Stomach (tissue), 8 donors: ENCODE measurements at regions not wholly inside any gene's neighbourhood (a gene's known extent, or its start where the extent isn't known, plus 50 kb on each side); places are given as distances from the start of the nearest gene placed in this dataset.

Experiments
- DNase-seq, 2 donors: peaks; one replicate each; pipeline versions ENCODE4 v3.0.0 to v3.0.0-alpha.2; 2013 to 2019
- H3K27ac ChIP-seq, 5 donors: fragments of 200-600 bp in 4 of 5; sonication (generic) in 4 of 5; one replicate each; pipeline ENCODE4 v1.5.1; 2013 to 2019; ENCODE audit warnings: mild to moderate bottlenecking in 1 of 5, moderate library complexity in 1 of 5
- H3K27me3 ChIP-seq, 3 donors: fragments of 200-600 bp; sonication (generic); one replicate each; pipeline ENCODE4 v1.5.1; 2017 to 2019; ENCODE audit warnings: mixed run types in 1 of 3
- H3K36me3 ChIP-seq, 4 donors: fragments of 200-600 bp; sonication (generic); 1 replicate in 3 of 4; 2 replicates in 1 of 4; pipeline ENCODE4 v1.5.1; 2016 to 2019
- H3K4me1 ChIP-seq, 4 donors: fragments of 200-600 bp; sonication (generic); one replicate each; pipeline ENCODE4 v1.5.1; 2016 to 2019
- H3K4me3 ChIP-seq, 4 donors: fragments of 200-600 bp; sonication (generic) in 3 of 4; one replicate each; pipeline ENCODE4 v1.5.1; 2016 to 2019; ENCODE audit warnings: mild to moderate bottlenecking in 1 of 4
- H3K9me3 ChIP-seq, 4 donors: fragments of 200-600 bp; sonication (generic); one replicate each; pipeline ENCODE4 v1.5.1; 2016 to 2019
- CTCF ChIP-seq, 7 experiments: fragments of 450-650 bp in 4 of 7; fragments of 200-600 bp in 3 of 7; sonication (generic) in 3 of 7; IDR thresholded peaks; one replicate each; pipeline ENCODE4 v1.5.1; 2016 to 2019; ENCODE audit warnings: antibody characterized with exemption in 7 of 7, control low read depth in 2 of 7, mild to moderate bottlenecking in 1 of 7
- EP300 ChIP-seq: sonication (generic); formaldehyde crosslinking; IDR thresholded peaks from one replicate; pipeline ENCODE4 v1.6.1; 2017; ENCODE audit warnings: antibody characterized with exemption
- POLR2A ChIP-seq, 4 donors: fragments of 450-650 bp; IDR thresholded peaks; one replicate each; pipeline ENCODE4 v1.6.1; 2016; ENCODE audit warnings: antibody characterized with exemption in 4 of 4, control low read depth in 2 of 4, mild to moderate bottlenecking in 1 of 4, moderate library complexity in 1 of 4
- POLR2AphosphoS5 ChIP-seq, 3 donors: sonication (generic); formaldehyde crosslinking; IDR thresholded peaks; one replicate each; pipeline ENCODE4 v1.6.1; 2016; ENCODE audit warnings: antibody characterized with exemption in 3 of 3
- WGBS, 5 donors: extraction: QIAGEN DNeasy Blood & Tissue Kit in 3 of 5; methylation state at CpG; one replicate each; pipeline versions ENCODE4 v1.1.5 to v1.1.7; 2013 to 2018; 5-methylcytosine and 5-hydroxymethylcytosine counted together
- intact Hi-C: fragments of 100-400 bp; cut with DNase I; formaldehyde crosslinking; loops from one replicate; pipeline ENCODE4 v1.15.1; 2023; ENCODE audit warnings: low total_unique reads
- donor health status: healthy with polysubstance abuse.
- donor health status: Bipolar disorder and iron deficiency.
- donor health status: healthy.

GRCh38 chr2:146874260-146874658 is 970.6 kb upstream of the ACVR2A start:
- 34 to 60% (median 46%) methylated on average over 4 of the region's 4 CpGs for WGBS, 5 donors
- no peaks in the 10 kb centered on the region for H3K9me3 ChIP-seq
- H3K4me3 ChIP-seq, result no peak overlapping the region
- no peaks in the 10 kb centered on the region for H3K36me3 ChIP-seq
- H3K27ac ChIP-seq, result no peak overlapping the region
- TF ChIP-seq POLR2AphosphoS5 (IDR thresholded peaks at IDR 0.05) (peak in 1 of 3 donors; percentile 38), EP300 (no peak)
- no peaks in the 10 kb centered on the region for H3K27me3 ChIP-seq
- no peaks in the 10 kb centered on the region for H3K4me1 ChIP-seq
- peak in 1 of 2 donors; percentile 36 for DNase-seq
- intact Hi-C loops, result no loop called here

GRCh38 chr2:146873646-146874259 is 971.1 kb upstream of the ACVR2A start:
- Histone ChIP-seq H3K9me3 (no peaks in the 10 kb centered on the region), H3K4me1 (no peaks in the 10 kb centered on the region), H3K27ac (no peak overlapping the region), H3K36me3 (no peaks in the 10 kb centered on the region), H3K27me3 (no peaks in the 10 kb centered on the region), H3K4me3 (no peak overlapping the region)
- intact Hi-C loops, result no loop called here
- TF ChIP-seq POLR2A (IDR thresholded peaks at IDR 0.05) (no peak), EP300 (no peak), CTCF (IDR thresholded peaks at IDR 0.05) (no peak), POLR2AphosphoS5 (IDR thresholded peaks at IDR 0.05) (no peak)
- WGBS, 5 donors, result 59 to 71% (median 70%) methylated on average over 3 of the region's 3 CpGs
- DNase-seq, result no peak

- intact Hi-C loops, result no loop called here
- DNase-seq, result no peak
- WGBS, 5 donors, result 71 to 87% (median 83%) methylated on average over 2 of the region's 2 CpGs
- Histone ChIP-seq H3K9me3 (no peaks in the 10 kb centered on the region), H3K4me1 (no peaks in the 10 kb centered on the region), H3K36me3 (no peaks in the 10 kb centered on the region), H3K4me3 (no peak overlapping the region), H3K27me3 (no peaks in the 10 kb centered on the region), H3K27ac (no peak overlapping the region)
- TF ChIP-seq POLR2AphosphoS5 (IDR thresholded peaks at IDR 0.05), result no peak
- no peak for TF ChIP-seq POLR2A (IDR thresholded peaks at IDR 0.05)
- no peak for TF ChIP-seq EP300
- TF ChIP-seq CTCF (IDR thresholded peaks at IDR 0.05), result no peak
Observed at GRCh38 chr2:146873056-146873455, 971.8 kb upstream of the ACVR2A start.

DNA sequence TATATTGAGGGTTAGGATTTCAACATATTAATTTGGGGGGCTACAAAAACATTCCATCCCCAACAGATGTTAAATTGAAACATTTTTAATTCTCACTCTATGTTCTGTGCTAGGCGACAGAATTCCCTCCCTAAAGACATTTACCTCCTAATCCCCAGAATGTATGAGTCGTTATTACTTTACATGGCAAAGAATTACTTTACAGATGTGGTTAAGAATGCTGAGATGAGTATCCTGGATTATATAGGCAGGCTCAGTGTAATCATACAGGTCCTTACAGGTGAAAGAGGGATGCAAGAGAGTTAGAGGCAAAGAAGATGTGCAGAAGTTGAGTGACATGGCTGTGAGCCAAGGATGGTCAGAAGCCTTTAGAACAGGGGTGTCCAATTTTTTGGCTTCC is 974.1 kb upstream of the ACVR2A start:
- no peak overlapping the region for H3K4me3 ChIP-seq
- H3K4me1 ChIP-seq, result no peaks in the 10 kb centered on the region
- TF ChIP-seq CTCF (IDR thresholded peaks at IDR 0.05) (no peak), EP300 (no peak), POLR2A (IDR thresholded peaks at IDR 0.05) (no peak), POLR2AphosphoS5 (IDR thresholded peaks at IDR 0.05) (no peak)
- intact Hi-C loops, result no loop called here
- H3K27ac ChIP-seq, result no peak overlapping the region
- no peaks in the 10 kb centered on the region for H3K36me3 ChIP-seq
- DNase-seq, result no peak
- WGBS, 5 donors, result 91 to 95% (median 93%) methylated on average over 2 of the region's 2 CpGs
- H3K9me3 ChIP-seq, result no peaks in the 10 kb centered on the region
- H3K27me3 ChIP-seq, result no peaks in the 10 kb centered on the region

DNA sequence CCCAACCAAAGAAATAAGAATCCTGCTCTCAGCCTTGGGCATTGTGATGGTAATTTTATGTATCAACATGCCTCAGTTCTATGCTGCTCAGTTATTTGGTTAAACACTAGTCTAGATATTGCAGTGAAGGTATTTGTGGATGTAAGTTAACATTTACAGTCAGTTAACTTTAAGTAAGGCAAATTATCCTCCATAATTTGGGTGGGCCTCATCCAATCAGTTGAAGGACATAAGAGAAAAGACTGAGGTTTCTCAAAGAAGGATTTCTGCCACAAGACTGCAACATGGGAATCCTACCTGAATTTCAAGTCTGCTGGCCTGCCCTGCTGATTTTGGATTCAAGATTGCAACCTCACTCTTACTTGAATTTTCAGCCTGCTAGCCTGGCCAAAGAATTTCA is 975.5 kb upstream of the ACVR2A start:
- H3K27ac ChIP-seq, result no peak overlapping the region
- H3K4me3 ChIP-seq, result no peak overlapping the region
- no peak for TF ChIP-seq POLR2A (IDR thresholded peaks at IDR 0.05)
- no peak for TF ChIP-seq EP300
- TF ChIP-seq CTCF (IDR thresholded peaks at IDR 0.05), result no peak
- TF ChIP-seq POLR2AphosphoS5 (IDR thresholded peaks at IDR 0.05), result no peak
- H3K9me3 ChIP-seq, result peaks cover 0 to 5% (median 0%) of the 10 kb centered on the region in 4 donors
- no peaks in the 10 kb centered on the region for H3K36me3 ChIP-seq
- DNase-seq, result no peak
- no peaks in the 10 kb centered on the region for H3K27me3 ChIP-seq
- H3K4me1 ChIP-seq, result no peaks in the 10 kb centered on the region
- intact Hi-C loops, result no loop called here
